Neuronal stem cell (in vitro differentiated cells): ENCODE measurements at regions not wholly inside any gene's neighbourhood (a gene's known extent, or its start where the extent isn't known, plus 50 kb on each side); places are given as distances from the start of the nearest gene placed in this dataset. TPM values are rescaled to one million over a fixed set of nuclear protein-coding genes. Genes with fewer than 3 reads are reported as not detected.
"Not testable (repeated sequence)": the region's sequence is repeated elsewhere in the genome, so short reads cannot be mapped to it uniquely, and the experiment has no call there.

Source experiments
- DNase-seq: peaks from one replicate; pipeline ENCODE4 v3.0.0-alpha.2; 2013; ENCODE audit warnings: low spot score
- H2AFZ ChIP-seq: one replicate; pipeline ENCODE4 v1.6.1; 2013; ENCODE audit warnings: mild to moderate bottlenecking, low read length, inconsistent platforms
- H2AK5ac ChIP-seq: 2 replicates; pipeline ENCODE4 v1.6.1; 2013; ENCODE audit warnings: low read depth, mild to moderate bottlenecking, inconsistent platforms, low read length, moderate library complexity, mixed read lengths
- H2BK120ac ChIP-seq: 2 replicates; pipeline ENCODE4 v1.6.1; 2013; ENCODE audit warnings: low read depth, mild to moderate bottlenecking, inconsistent platforms, low read length, moderate library complexity, mixed read lengths
- H2BK12ac ChIP-seq: one replicate; pipeline ENCODE4 v1.6.1; 2013; ENCODE audit warnings: low read length, inconsistent platforms
- H2BK15ac ChIP-seq: 2 replicates; pipeline ENCODE4 v1.6.1; 2013; ENCODE audit warnings: mild to moderate bottlenecking, low read length, inconsistent platforms, mixed read lengths
- H2BK5ac ChIP-seq: one replicate; pipeline ENCODE4 v1.6.1; 2013; ENCODE audit warnings: inconsistent platforms, mild to moderate bottlenecking, low read length, moderate library complexity
- H3K14ac ChIP-seq: one replicate; pipeline ENCODE4 v1.6.1; 2013; ENCODE audit warnings: low read length, inconsistent platforms
- H3K18ac ChIP-seq: 2 replicates; pipeline ENCODE4 v1.6.1; 2013; ENCODE audit warnings: low read length, inconsistent platforms
- H3K23ac ChIP-seq: 2 replicates; pipeline ENCODE4 v1.6.1; 2013; ENCODE audit warnings: low read depth, mild to moderate bottlenecking, mixed read lengths, low read length, inconsistent platforms; ENCODE audit not compliant: poor library complexity
- H3K27ac ChIP-seq: replicated peaks from 3 replicates; pipeline ENCODE4 v1.5.1; 2013; ENCODE audit warnings: low read length, inconsistent platforms
- H3K27me3 ChIP-seq, 3 experiments: 2 replicates each; pipeline ENCODE4 v1.6.1; 2013; ENCODE audit warnings: low read length in 3 of 3, mild to moderate bottlenecking in 2 of 3, inconsistent platforms in 1 of 3, low read depth in 1 of 3, mixed read lengths in 1 of 3, moderate library complexity in 1 of 3; ENCODE audit not compliant: control insufficient read depth in 3 of 3, insufficient read depth in 3 of 3
- H3K36me3 ChIP-seq, 2 donors: replicated peaks in 1 of 2; 2 replicates each; pipeline ENCODE4 v1.6.1; 2013; ENCODE audit warnings: low read length in 2 of 2; ENCODE audit not compliant: control insufficient read depth in 2 of 2, insufficient read depth in 2 of 2
- H3K4ac ChIP-seq: 2 replicates; pipeline ENCODE4 v1.6.1; 2013; ENCODE audit warnings: inconsistent platforms, mild to moderate bottlenecking, low read length, moderate library complexity
- H3K4me1 ChIP-seq, 2 donors: 1 replicate in 1 of 2; 2 replicates in 1 of 2; pipeline ENCODE4 v1.6.1; 2013; ENCODE audit warnings: low read length in 2 of 2, low read depth in 1 of 2; ENCODE audit not compliant: control insufficient read depth in 2 of 2, insufficient read depth in 1 of 2
- H3K4me2 ChIP-seq: one replicate; pipeline ENCODE4 v1.6.1; 2013; ENCODE audit warnings: mild to moderate bottlenecking, low read length, inconsistent platforms; ENCODE audit not compliant: insufficient read depth, poor library complexity, severe bottlenecking
- H3K4me3 ChIP-seq, 2 donors: 2 replicates each; pipeline ENCODE4 v1.5.1; 2013; ENCODE audit warnings: low read length in 2 of 2, mild to moderate bottlenecking in 2 of 2, inconsistent platforms in 1 of 2, moderate library complexity in 1 of 2
- H3K79me1 ChIP-seq: one replicate; pipeline ENCODE4 v1.6.1; 2013; ENCODE audit warnings: low read depth, mild to moderate bottlenecking, inconsistent platforms, low read length, moderate library complexity
- H3K9ac ChIP-seq: one replicate; pipeline ENCODE4 v1.6.1; 2013; ENCODE audit warnings: mild to moderate bottlenecking, low read depth, low read length, inconsistent platforms; ENCODE audit not compliant: poor library complexity
- H3K9me3 ChIP-seq, 2 donors: replicated peaks in 1 of 2; 2 replicates each; pipeline versions ENCODE3 to v1.6.1; 2013; ENCODE audit warnings: low read length in 2 of 2, mild to moderate bottlenecking in 2 of 2, inconsistent platforms in 1 of 2, low read depth in 1 of 2, mixed read lengths in 1 of 2, moderate library complexity in 1 of 2; ENCODE audit not compliant: control insufficient read depth in 2 of 2, insufficient read depth in 1 of 2
- H4K8ac ChIP-seq: one replicate; pipeline ENCODE4 v1.6.1; 2013; ENCODE audit warnings: low read depth, mild to moderate bottlenecking, inconsistent platforms, low read length, moderate library complexity
- H4K91ac ChIP-seq: one replicate; pipeline ENCODE4 v1.6.1; 2013; ENCODE audit warnings: low read length, low read depth, mild to moderate bottlenecking, inconsistent platforms; ENCODE audit not compliant: poor library complexity
- WGBS, 2 donors: extraction: QIAGEN DNeasy Blood & Tissue Kit; methylation state at CpG; one replicate each; pipeline ENCODE4 v1.1.7; 2013; ENCODE audit warnings: missing lambda C conversion rate in 2 of 2, mixed read lengths in 1 of 2; ENCODE audit not compliant: insufficient read length in 2 of 2, insufficient replicate concordance in 1 of 2; ENCODE audit errors: extremely low coverage in 2 of 2; 5-methylcytosine and 5-hydroxymethylcytosine counted together
- small RNA-seq: library from polyadenylated mRNA; stranded (forward); fragments of <200 nt; extraction: miRNeasy Mini kit (QIAGEN cat#:217004); gene quantifications from one replicate; pipeline ENCODE3, GENCODE V24; 2013; ENCODE audit not compliant: insufficient read depth

DNA sequence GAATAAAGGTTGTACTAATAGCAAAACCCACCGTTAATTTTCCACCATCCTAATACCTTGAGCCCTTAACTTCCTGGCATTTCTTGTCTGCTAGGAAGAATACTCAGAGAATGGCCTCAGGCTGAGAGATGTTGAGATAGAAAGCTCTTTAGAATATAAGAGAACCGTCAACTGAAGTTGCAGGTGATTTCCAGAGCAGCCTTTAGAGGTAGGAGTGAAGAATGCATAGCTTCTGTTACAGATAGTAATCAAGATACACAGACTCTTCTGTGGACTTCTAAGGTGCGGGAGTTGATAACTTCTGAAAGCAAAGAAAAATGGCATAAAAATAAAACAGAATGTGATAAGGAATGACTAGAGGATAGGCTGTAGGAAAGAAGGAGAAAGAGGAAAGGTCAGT is 1651.3 kb upstream of the DEFB115 start:
- H2BK12ac ChIP-seq, DNase-seq, H3K27me3 ChIP-seq, H3K36me3 ChIP-seq, H3K14ac ChIP-seq, H3K79me1 ChIP-seq, H3K18ac ChIP-seq, H3K4ac ChIP-seq, H4K91ac ChIP-seq, H3K23ac ChIP-seq, H4K8ac ChIP-seq, H2BK120ac ChIP-seq, H2AFZ ChIP-seq, H3K4me2 ChIP-seq, H2BK15ac ChIP-seq, H2BK5ac ChIP-seq, H3K27ac ChIP-seq, H3K4me3 ChIP-seq, H3K9ac ChIP-seq, H3K9me3 ChIP-seq, H3K4me1 ChIP-seq, H2AK5ac ChIP-seq: not testable (repeated sequence)
- no CpG with 5 or more reads among the region's 3 CpGs for WGBS, 2 donors

- not testable (repeated sequence) for H3K4me2 ChIP-seq, H2BK5ac ChIP-seq, DNase-seq, H3K14ac ChIP-seq, H4K91ac ChIP-seq, H3K4ac ChIP-seq, H3K27ac ChIP-seq, H3K36me3 ChIP-seq, H3K4me3 ChIP-seq, H3K4me1 ChIP-seq, H3K9me3 ChIP-seq, H2BK15ac ChIP-seq, H3K27me3 ChIP-seq, H3K79me1 ChIP-seq, H2BK120ac ChIP-seq, H2AK5ac ChIP-seq, H2BK12ac ChIP-seq, H4K8ac ChIP-seq, H2AFZ ChIP-seq, H3K18ac ChIP-seq, H3K9ac ChIP-seq, H3K23ac ChIP-seq
- WGBS, 2 donors, result no CpG with 5 or more reads among the region's 1 CpG
Measured at GRCh38 chr20:29629395-29629794, 1628.1 kb upstream of the DEFB115 start.

Small RNA genes in the stretch of these regions (small RNA-seq; reads per million reads assigned to genes)
- gene RF00002 (2.0 reads per million), gene RF00019 (not detected)
